ENCODE measurements at regions not wholly inside any gene's neighbourhood (a gene's known extent, or its start where the extent isn't known, plus 50 kb on each side); places are given as distances from the start of the nearest gene placed in this dataset.

DNA sequence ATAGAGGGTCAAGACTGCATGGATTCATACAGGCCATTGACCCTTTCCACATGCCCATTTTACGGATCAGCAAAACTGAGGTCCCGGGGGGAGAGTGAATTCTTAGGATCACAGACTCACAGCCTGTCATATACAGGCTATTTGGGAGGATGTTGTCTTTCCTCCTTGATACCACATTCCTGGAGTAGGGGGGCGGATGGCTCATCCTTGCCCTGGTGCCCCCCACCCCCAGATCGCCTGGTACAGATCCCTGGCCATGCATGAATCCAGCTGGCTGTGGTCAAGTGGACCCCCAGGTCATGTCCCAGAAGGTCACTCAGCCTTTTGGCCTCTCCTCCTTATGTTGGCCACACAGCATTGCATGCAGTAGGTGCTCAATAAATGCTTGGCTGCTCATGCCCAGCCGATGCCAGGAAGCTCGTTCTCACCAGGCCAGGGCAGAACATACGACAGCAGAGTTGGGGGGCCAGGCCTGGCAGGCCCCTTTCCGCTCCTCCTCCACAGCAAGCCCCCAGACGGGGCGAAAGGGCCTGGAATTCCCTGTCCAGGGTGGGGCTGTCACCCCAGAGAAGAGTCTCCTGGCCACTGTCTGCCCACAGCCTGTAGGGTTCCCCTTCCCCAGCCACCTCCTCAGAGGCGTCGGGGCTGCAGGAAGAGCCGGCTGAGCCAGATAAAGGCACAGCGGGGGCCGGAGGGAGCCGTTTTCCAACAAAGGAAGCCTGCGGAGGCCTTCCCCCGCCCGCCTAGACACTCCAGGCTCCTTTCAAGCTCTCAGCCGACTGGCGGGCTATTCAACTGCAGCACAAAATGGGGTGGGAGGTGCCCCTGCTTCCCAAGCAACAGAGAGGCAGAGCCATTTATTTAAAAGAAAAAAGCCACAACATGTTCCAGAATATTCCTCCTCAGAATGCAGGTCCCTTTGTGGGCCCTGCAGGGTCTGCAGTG is 215.7 kb upstream of the CIBAR2 start:
- DNase-seq (ENCODE audit: low spot score) = no peak

- DNase-seq (ENCODE audit: low spot score) = no peak
Measured at GRCh38 chr16:85328676-85329058, 216.4 kb upstream of the CIBAR2 start.

- no peak for DNase-seq (ENCODE audit: low spot score)
Measured at GRCh38 chr16:85329059-85329812, 217.0 kb upstream of the CIBAR2 start.

DNA sequence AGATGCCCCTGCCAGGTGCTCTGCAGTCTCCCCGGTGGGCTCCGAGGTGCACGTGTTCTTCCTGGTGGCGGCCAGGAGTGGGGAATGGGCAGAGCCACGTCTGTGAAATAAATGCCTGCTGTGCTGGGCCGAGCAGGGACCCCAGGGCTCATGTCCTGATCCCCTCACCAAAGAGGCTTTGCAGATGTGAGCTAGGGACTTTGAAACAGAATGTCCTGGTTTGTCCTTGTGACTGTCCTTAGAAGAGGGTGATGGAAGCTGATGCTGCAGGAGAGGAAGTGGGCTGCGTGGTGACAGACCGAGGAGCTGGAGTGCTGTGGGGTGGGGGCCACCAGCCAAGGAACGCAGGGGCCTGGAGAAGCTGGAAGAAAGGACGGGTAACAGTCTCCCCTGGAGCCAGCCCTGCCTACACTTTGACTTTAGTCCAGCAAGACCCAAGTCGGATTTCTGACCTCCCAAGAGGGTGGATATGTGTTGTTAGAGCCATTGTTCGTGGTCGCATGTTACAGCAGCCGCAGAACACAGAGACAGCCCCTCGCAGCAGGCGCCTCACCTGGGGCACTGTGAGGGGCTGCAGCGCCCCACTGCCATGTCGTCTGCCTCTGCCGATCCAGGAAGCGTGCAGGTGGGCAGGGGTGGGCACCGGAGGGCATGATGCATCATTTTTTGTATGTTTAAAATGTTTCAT is 217.9 kb upstream of the CIBAR2 start:
- DNase-seq (ENCODE audit: low spot score) = no peak

GRCh38 chr16:85330694-85331188 is 218.5 kb upstream of the CIBAR2 start:
- DNase-seq (ENCODE audit: low spot score) = peak; percentile 90

- no peak for DNase-seq (ENCODE audit: low spot score)
Measured at GRCh38 chr16:85331688-85332087, 219.4 kb upstream of the CIBAR2 start.

GRCh38 chr16:85332175-85332574 is 219.9 kb upstream of the CIBAR2 start:
- no peak for DNase-seq (ENCODE audit: low spot score)

- DNase-seq (ENCODE audit: low spot score) = no peak
Measured at GRCh38 chr16:85333337-85333736, 221.1 kb upstream of the CIBAR2 start.

- DNase-seq (ENCODE audit: low spot score) = no peak
Measured at GRCh38 chr16:85333744-85334640, 221.7 kb upstream of the CIBAR2 start.

GRCh38 chr16:85334718-85335583 is 222.7 kb upstream of the CIBAR2 start:
- DNase-seq (ENCODE audit: low spot score) = no peak

GRCh38 chr16:85335584-85336491 is 223.6 kb upstream of the CIBAR2 start:
- DNase-seq (ENCODE audit: low spot score) = peak; percentile 33

- DNase-seq (ENCODE audit: low spot score) = no peak
Measured at GRCh38 chr16:85337910-85338637, 225.8 kb upstream of the CIBAR2 start.

GRCh38 chr16:85338638-85338982 is 226.3 kb upstream of the CIBAR2 start:
- no peak for DNase-seq (ENCODE audit: low spot score)

- no peak for DNase-seq (ENCODE audit: low spot score)
Measured at GRCh38 chr16:85338989-85339685, 226.9 kb upstream of the CIBAR2 start.

DNA sequence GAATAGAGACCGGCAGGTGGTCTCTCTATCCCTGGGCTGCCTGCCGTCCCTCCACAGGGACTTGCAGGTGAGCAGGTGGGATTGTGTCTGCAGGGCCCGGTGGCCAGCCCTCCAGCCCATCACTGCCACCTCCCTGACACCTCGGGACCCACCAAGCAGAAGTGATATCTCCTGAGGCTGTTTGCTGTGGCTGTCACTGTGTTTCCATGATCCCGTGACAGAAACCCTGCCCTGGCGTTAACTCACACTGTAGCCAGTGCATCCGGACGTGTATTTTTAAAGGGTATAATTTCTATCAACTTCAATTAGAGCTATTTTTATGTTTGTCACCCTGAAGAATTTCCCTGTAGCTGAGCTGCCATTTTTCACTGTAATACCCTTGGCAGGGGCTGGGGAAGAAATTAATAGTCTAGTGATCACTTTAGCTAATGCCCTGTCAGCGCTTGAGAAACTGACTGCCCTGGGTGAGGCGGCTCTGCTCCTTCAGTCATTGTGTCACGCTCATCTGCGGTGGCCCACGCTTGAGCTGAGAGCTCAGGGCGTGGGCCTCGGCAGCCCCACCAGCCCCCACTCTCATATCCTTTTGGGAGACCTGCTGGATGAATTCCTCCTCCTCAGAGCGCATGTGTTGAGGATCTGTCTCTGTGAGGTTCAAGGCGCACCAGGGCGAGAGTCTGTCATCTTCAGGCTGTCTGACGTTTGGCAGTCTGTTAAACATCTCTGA is 229.9 kb upstream of the CIBAR2 start:
- DNase-seq (ENCODE audit: low spot score) = no peak

DNA sequence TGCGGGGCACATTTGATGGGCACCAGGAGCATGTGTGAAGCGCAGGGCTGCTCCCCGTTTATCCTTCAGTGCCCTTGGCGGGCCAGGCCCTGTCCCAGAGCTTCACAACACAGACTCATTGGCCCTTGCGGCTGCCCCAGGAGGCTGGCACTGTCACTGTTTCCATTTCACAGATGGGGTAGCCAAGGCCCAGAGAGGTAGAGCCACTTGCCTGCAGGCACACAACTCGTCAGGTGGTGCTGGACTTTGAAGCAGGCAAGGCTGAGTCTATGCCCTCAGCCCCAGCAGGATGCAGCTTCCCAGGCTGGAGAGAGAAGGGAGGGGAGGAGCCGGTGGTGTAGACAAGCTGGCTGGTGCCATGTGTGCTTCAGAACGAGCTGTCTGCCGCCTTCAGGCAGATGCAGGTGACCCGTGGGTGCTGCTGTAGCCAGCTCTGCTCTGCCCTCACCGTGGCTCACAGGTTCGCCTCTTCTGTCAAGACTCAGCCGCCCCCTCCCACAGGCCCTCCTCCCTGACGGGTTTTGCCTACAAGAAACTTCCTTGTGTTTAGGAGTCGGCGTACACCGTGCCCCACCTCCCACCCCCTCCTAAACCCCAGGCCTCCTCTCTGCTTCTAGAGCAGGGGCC is 232.3 kb upstream of the CIBAR2 start:
- DNase-seq (ENCODE audit: low spot score) = no peak

GRCh38 chr16:85345129-85345639 is 232.9 kb upstream of the CIBAR2 start:
- DNase-seq (ENCODE audit: low spot score) = no peak
